22Rv1 (cell line): ENCODE measurements at regions not wholly inside any gene's neighbourhood (a gene's known extent, or its start where the extent isn't known, plus 50 kb on each side); places are given as distances from the start of the nearest gene placed in this dataset.

Experiments used
- ZFX ChIP-seq: fragments of 450-650 bp; IDR thresholded peaks from 2 replicates; pipeline ENCODE4 v1.6.1; 2017; ENCODE audit warnings: antibody characterized with exemption, borderline replicate concordance
- TF ChIP-seq, protein P1 (sequence below): fragments of 450-650 bp; IDR thresholded peaks from 2 replicates; pipeline ENCODE4 v1.5.1; 2017; ENCODE audit warnings: mild to moderate bottlenecking

DNA sequence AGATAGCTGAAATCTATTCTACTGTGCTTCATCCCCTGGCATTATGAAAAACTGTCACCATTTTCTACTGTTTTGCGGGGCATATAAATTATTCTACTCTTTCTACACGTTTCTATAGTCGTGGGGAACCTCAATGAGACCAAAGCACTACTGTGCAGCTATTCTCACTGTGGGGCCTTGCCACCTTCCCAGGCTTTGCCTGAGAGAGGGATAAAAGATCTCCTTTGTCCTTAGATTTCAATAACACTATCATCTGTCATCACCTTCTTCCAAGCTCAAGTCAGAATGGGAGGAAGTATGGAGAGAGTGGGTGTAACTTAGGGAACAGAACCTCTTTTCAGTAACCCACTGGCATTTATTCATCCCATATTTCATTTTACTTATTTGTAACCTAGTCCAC is 1462.1 kb upstream of the RAG2 start:
- TF ChIP-seq, protein P1, sequence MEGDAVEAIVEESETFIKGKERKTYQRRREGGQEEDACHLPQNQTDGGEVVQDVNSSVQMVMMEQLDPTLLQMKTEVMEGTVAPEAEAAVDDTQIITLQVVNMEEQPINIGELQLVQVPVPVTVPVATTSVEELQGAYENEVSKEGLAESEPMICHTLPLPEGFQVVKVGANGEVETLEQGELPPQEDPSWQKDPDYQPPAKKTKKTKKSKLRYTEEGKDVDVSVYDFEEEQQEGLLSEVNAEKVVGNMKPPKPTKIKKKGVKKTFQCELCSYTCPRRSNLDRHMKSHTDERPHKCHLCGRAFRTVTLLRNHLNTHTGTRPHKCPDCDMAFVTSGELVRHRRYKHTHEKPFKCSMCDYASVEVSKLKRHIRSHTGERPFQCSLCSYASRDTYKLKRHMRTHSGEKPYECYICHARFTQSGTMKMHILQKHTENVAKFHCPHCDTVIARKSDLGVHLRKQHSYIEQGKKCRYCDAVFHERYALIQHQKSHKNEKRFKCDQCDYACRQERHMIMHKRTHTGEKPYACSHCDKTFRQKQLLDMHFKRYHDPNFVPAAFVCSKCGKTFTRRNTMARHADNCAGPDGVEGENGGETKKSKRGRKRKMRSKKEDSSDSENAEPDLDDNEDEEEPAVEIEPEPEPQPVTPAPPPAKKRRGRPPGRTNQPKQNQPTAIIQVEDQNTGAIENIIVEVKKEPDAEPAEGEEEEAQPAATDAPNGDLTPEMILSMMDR: no peak
- TF ChIP-seq ZFX: no peak
